Right cardiac atrium (tissue), 5 donors: ENCODE measurements at regions not wholly inside any gene's neighbourhood (a gene's known extent, or its start where the extent isn't known, plus 50 kb on each side); places are given as distances from the start of the nearest gene placed in this dataset.

Source experiments
- ATAC-seq, 2 donors: fragments of 200-7000 bp; cut with Tn5 transposase; one replicate each; pipeline versions ENCODE4 v1.8.0 to v1.9.1; 2020; ENCODE audit warnings: moderate library complexity in 2 of 2, mild to moderate bottlenecking in 1 of 2
- DNase-seq, 3 donors: peaks; one replicate each; pipeline ENCODE4 v3.0.0-alpha.2; 2020
- H3K27ac ChIP-seq: one replicate; pipeline ENCODE4 v1.5.1; 2013; ENCODE audit warnings: mild to moderate bottlenecking, low read length, control low read depth, moderate library complexity
- H3K27me3 ChIP-seq: one replicate; pipeline ENCODE4 v1.6.1; 2013; ENCODE audit not compliant: control insufficient read depth, insufficient read depth
- H3K4me1 ChIP-seq: one replicate; pipeline ENCODE4 v1.6.1; 2013; ENCODE audit warnings: low read length; ENCODE audit not compliant: control insufficient read depth, insufficient read depth
- H3K4me3 ChIP-seq: one replicate; pipeline ENCODE4 v1.5.1; 2013; ENCODE audit warnings: low read length, control low read depth
- H3K9me3 ChIP-seq: one replicate; pipeline ENCODE4 v1.6.1; 2013; ENCODE audit warnings: low read length; ENCODE audit not compliant: control insufficient read depth
- WGBS: extraction: QIAGEN DNeasy Blood & Tissue Kit; methylation state at CpG from one replicate; pipeline ENCODE4 v1.1.7; 2013; 5-methylcytosine and 5-hydroxymethylcytosine counted together
- intact Hi-C, 4 donors: fragments of 100-400 bp; cut with DNase I; formaldehyde crosslinking; loops; one replicate each; pipeline versions ENCODE4 v1.11.0 to v1.14.0; 2022 to 2023
- donor health status: healthy with polysubstance abuse.
- donor health status: DM: no; HTN: yes; CAD: no.
- donor health status: DM: no; HTN: no; CAD: no.
- donor health status: DM: no; HTN: yes; CAD: no; lungs with severe emphysema.
- donor health status: DM: yes; HTN: yes; CAD: no.

DNA sequence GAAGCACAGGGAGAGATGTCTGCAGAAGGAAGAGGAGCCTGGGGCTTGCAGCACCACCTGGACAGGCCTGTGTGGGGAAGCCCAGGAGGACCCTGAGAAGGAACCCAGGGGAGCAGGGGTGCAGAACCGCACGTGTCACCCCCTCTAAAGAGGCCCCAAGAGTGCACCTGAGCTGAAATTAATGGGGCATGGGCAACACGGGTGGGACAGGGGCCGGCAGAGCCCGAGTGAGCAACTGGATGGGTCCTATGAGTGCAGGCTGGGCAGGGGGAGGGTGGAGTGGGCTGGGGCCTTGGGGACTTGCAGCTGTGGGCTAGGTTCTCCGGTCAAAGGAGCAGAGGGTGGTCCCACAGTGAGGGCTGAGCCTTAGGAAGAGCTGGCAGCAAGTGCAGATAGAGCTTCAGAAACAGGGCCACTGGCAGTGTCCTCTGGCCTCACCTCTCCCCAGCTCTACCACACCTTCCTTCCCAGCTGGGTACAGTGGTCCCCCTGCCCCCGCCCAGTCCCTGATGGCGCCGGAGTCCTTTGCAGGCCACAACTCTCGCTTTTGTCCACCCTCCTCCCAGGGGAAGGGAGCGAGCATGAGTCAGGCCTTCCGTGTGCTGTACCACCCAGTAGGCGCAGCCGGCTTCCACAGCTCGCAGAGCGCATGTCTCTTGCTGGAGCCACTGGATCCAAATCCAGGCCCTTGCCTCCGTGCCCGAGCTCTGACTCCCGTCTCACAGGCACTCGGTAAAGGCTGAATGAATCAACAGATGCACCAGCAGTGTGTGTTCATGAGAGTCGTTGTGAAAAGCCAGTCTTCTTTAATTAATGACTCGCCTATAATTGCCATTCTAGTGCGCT lies 131.6 kb downstream of the HMX1 start:
- intact Hi-C loops = no loop called here
- H3K27me3 ChIP-seq = no peaks in the 10 kb centered on the region
- H3K9me3 ChIP-seq = no peaks in the 10 kb centered on the region
- no peak for ATAC-seq
- H3K27ac ChIP-seq = no peak overlapping the region
- H3K4me3 ChIP-seq = no peak overlapping the region
- H3K4me1 ChIP-seq = no peaks in the 10 kb centered on the region
- 73% methylated on average over 23 of the region's 23 CpGs for WGBS
- no peak for DNase-seq

DNA sequence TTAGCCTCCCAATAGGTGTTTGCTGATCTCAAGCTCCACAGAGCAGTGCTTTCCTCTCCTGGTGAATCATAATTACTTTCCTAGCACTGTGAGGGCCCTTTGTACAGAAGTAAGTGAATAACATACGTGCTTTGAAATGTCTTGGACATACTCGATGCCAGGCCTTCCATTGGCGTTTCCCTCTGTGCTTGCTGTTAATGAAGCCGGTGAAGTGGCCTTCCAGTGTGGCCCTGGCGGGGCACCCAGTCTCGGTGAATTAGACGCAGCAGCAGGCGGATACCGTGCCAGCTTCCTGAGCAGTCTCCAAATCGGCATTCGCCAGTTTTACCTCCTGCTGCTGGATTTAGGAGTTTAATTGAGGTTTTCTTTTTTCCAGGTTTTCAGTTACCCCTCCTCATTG lies 132.3 kb downstream of the HMX1 start:
- no peak for DNase-seq
- Histone ChIP-seq H3K27ac (no peak overlapping the region), H3K27me3 (no peaks in the 10 kb centered on the region), H3K4me3 (no peak overlapping the region), H3K9me3 (no peaks in the 10 kb centered on the region), H3K4me1 (no peaks in the 10 kb centered on the region)
- WGBS = 88% methylated on average over 11 of the region's 11 CpGs
- no peak for ATAC-seq
- intact Hi-C loops = no loop called here

DNA sequence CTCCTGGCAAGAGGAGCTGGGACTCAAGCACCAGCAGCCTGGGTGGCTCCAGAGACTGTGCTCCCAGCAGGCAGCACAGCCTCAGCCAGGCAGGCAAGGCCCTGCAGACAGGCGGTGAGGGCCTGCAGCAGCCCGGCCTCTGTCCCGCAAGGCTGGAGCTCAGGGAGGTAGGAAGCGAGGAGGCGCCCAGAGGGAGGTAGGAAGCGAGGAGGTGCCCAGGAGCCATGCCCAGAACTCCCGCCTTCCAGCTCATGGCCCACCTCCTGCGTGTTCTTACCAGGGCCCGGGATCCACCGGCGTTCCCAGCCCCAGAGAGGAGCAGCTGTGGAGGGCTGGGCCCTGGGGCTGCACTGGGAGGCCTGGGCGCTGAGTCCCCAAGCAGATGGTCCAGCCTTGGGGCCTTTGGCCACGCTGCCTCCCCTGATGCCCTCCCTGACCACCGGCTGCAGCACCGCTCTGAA lies 133.1 kb downstream of the HMX1 start:
- Histone ChIP-seq H3K4me3 (no peak overlapping the region), H3K27ac (no peak overlapping the region), H3K4me1 (no peaks in the 10 kb centered on the region), H3K27me3 (no peaks in the 10 kb centered on the region), H3K9me3 (no peaks in the 10 kb centered on the region)
- no peak for DNase-seq
- intact Hi-C loops = no loop called here
- WGBS = 80% methylated on average over 15 of the region's 15 CpGs
- ATAC-seq = peak; percentile 21 to 38

DNA sequence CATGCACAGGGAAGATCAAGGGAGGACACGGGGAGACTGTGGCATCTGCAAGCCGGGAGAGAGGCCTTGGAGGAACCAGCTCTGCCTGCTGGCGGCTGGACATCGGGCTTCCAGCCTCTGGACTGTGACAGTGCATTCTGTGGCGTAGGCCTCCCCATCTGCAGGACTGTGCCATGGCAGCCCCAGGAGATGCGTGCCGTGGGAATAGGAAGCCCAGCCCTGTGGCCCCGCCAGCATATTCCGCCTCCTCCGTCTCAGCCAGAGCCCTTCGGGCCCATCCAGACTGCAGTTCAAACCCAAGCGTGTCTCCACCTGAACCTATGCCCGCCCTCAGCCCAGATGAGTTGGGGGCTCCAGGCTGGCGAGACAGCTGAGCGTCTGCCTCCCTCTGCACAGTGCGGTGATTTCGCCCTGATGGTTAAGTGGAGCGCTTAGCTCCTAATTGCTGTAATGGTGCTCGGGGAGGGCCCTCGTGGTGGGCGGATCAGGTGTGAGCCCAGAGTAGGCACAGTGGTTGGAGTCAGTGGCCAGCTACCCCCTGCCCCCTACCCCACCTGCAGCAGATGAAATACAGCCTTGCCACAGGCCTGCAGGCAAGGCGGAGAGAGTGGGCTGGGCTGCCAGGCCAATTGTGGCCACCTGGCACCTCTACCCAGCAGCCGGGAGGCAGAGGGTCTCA lies 133.9 kb downstream of the HMX1 start:
- Histone ChIP-seq H3K9me3 (no peaks in the 10 kb centered on the region), H3K27me3 (no peaks in the 10 kb centered on the region), H3K4me3 (no peak overlapping the region), H3K4me1 (no peaks in the 10 kb centered on the region), H3K27ac (no peak overlapping the region)
- DNase-seq = no peak
- WGBS = 89% methylated on average over 23 of the region's 23 CpGs
- ATAC-seq = no peak
- intact Hi-C loops = no loop called here

DNA sequence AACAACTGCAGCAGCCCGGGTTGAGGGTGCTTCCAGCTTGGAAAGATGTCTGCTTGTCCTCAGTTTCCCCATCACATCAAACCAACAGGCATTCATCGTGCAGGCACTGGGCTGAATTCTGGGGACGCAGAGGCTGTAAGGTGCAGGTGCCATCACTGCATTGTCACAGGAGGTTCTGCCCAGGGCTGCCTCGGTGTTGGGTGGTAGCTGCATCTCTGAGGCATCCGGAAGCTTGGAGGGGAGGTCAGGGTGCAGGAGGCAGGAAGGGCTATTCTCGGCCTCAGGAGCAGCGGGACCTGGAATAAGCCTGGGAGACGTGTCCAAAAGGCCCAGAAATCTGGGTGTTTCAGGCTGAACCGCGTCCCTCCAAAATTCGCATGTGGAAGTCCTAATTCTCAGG lies 134.6 kb downstream of the HMX1 start:
- Histone ChIP-seq H3K27ac (no peak overlapping the region), H3K4me1 (no peaks in the 10 kb centered on the region), H3K4me3 (no peak overlapping the region), H3K27me3 (no peaks in the 10 kb centered on the region), H3K9me3 (no peaks in the 10 kb centered on the region)
- WGBS = 83% methylated on average over 11 of the region's 11 CpGs
- ATAC-seq (no peak), DNase-seq (no peak)
- intact Hi-C loops = no loop called here

DNA sequence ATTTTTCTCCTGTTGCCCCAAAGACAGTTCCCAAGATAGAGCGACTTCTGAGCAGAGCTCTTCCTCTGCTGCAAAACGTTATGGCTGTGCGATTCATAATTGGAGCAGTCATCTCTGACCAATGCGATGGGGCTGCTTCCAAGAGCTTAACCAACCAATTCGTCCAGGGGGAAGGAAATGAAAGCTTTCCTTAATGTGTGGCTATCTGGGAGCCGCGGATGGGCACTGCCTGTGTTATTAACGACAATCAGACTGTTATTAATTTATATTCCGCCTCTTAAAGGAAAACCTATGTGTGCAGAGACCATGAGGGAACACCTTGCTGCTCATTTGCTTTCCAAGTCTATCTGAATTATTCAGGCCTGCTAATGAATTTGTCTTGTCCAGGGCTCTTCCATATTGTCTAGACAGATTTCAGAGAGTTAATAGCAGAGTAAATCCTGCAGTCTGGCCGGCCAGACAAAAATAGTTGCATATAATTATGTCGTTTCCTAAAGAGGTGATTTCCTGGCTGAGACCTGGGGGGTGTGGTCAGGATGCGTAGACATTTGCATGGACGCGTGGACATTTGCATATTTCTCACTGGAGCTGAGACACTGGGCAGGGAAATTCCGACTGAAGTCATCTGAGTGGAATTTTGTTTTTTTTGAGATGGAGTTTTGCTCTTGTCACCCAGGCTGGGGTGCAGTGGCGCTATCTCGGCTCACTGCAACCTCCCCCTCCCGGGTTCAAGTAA lies 135.4 kb downstream of the HMX1 start:
- Histone ChIP-seq H3K4me3 (no peak overlapping the region), H3K27me3 (no peaks in the 10 kb centered on the region), H3K4me1 (no peaks in the 10 kb centered on the region), H3K9me3 (no peaks in the 10 kb centered on the region), H3K27ac (no peak overlapping the region)
- WGBS = 58% methylated on average over 18 of the region's 18 CpGs
- DNase-seq (no peak), ATAC-seq (no peak)
- intact Hi-C loops = no loop called here

DNA sequence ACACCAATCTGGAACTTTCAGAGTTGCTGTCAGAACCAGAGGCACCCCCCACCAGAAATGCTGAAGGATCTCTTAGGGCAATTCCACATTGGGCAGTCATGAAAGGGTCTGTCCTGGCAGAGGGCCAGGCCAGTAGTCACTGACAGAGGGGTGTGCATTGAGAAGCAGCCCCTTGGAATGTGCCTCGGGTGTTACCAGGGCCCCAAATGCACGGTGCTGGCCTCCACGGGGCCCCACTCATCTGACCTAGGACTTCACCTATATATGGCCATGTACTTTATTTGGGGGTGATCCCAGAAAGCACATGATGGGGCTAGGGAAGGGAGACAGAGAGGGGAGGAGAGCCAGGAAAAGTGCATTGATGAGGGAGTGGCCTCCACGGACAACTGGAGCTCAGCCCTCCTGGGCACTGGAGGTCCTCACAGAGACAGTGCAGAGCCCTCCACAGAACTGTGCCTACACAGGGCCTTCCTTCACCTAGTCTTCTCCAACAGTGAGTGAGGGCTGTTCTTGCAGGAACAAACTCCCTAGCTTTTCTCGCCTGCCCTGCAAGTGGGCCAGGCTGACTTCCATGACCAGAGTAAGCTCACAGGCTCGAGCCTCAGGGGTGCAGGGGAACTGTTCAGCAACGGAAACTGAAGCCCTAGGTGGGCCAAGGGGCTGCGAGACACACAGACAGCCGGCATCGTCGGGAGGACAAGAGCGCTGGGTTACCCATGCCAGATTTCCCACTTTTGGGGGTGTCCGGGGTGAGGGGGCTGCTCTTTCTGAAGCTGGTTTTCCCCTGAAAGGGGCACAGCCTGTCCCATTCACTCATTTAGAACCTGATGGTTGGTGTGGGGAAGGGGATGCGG lies 136.2 kb downstream of the HMX1 start:
- Histone ChIP-seq H3K9me3 (no peaks in the 10 kb centered on the region), H3K4me3 (no peak overlapping the region), H3K27ac (no peak overlapping the region), H3K27me3 (no peaks in the 10 kb centered on the region), H3K4me1 (no peaks in the 10 kb centered on the region)
- DNase-seq (no peak), ATAC-seq (no peak)
- 74% methylated on average over 14 of the region's 14 CpGs for WGBS
- intact Hi-C loops = no loop called here

DNA sequence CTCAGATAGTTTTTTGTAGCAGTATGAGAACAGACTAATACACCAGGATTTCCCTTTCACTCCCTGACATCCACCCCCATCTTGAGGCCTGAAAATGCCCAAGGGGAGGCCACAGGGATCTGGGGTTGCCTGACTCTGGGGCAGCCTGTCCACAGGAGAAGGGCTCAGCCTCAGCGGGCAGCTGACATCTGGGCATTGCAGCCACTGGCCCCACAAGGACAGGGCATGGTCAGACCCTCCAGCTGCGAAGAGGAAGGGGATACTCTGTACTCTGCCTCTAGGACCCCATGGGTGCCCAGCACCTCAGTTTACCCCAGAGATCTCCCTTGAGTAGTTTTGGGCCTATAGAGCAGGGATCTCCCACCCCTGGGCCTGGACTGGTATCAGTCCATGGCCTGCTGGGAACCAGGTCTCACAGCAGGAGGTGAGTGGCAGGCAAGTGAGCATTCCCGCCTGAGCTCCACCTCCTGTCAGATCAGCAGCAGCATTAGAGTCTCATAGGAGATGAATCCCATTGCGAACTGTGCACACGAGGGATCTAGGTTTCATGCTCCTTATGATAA lies 138.9 kb downstream of the HMX1 start:
- DNase-seq = no peak
- Histone ChIP-seq H3K27ac (no peak overlapping the region), H3K27me3 (no peaks in the 10 kb centered on the region), H3K9me3 (no peaks in the 10 kb centered on the region), H3K4me1 (no peaks in the 10 kb centered on the region), H3K4me3 (no peak overlapping the region)
- intact Hi-C loops = no loop called here
- ATAC-seq = no peak
- 90% methylated on average over 5 of the region's 5 CpGs for WGBS

DNA sequence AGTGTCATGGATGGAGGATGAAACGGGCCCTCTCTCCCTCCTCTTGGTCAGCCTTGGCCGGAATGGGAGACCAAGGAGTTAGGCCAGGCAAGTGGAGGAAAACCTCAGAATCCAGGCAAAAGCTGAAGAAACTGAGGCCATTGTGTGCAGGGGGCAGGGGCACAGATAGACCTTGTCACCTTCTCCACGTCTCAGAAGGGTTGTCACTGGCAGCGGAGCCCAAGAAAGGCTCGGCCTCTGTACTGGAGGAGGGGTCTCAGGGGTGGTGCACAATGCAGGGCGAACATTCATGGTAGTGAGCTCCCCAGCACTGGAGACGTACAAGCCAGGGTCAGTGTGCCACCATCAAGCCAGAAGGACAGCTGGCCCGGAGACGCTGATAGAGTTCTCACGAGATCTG lies 139.5 kb downstream of the CPZ start:
- Histone ChIP-seq H3K4me3 (no peak overlapping the region), H3K4me1 (no peaks in the 10 kb centered on the region), H3K27ac (no peak overlapping the region), H3K9me3 (no peaks in the 10 kb centered on the region), H3K27me3 (no peaks in the 10 kb centered on the region)
- no peak for ATAC-seq
- 69% methylated on average over 10 of the region's 10 CpGs for WGBS
- intact Hi-C loops = no loop called here
- no peak for DNase-seq

DNA sequence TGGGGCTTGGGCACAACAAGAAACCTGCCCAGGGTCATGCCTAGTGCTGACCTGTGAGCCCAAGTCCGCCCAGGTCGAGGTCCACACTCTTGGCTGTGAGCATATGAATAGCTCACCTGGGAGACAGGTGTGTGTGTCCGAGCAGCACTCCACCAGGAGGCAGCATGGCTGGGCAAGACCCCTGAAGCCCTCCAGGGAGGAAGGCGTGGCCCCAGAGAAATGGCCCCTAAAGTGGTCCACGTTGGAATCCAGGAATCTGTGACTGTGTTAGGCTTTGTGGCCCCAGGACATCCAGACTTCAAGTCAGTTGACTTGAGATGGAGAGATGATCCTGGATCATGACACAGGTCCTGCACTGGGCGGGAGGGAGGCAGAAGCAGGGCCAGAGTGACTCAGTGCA lies 138.8 kb downstream of the CPZ start:
- ATAC-seq = no peak
- no peak for DNase-seq
- H3K4me3 ChIP-seq = no peak overlapping the region
- WGBS = 77% methylated on average over 6 of the region's 6 CpGs
- no peak overlapping the region for H3K27ac ChIP-seq
- intact Hi-C loops = no loop called here
- H3K27me3 ChIP-seq = no peaks in the 10 kb centered on the region
- H3K4me1 ChIP-seq = no peaks in the 10 kb centered on the region
- no peaks in the 10 kb centered on the region for H3K9me3 ChIP-seq
